ENCODE measurements at regions not wholly inside any gene's neighbourhood (a gene's known extent, or its start where the extent isn't known, plus 50 kb on each side); places are given as distances from the start of the nearest gene placed in this dataset.
"Not testable (repeated sequence)": the region's sequence is repeated elsewhere in the genome, so short reads cannot be mapped to it uniquely, and the experiment has no call there.

GRCh38 chr1:166657228-166657627 lies 182.0 kb upstream of the POGK start:
- H3K9me3 ChIP-seq (ENCODE audit: control insufficient read depth, low read depth, low read length); H3K9ac ChIP-seq (ENCODE audit: low read length); H3K27me3 ChIP-seq (ENCODE audit: control insufficient read depth, insufficient read depth, low read length); H3K4me3 ChIP-seq (ENCODE audit: low read length); H3K4me1 ChIP-seq (ENCODE audit: control insufficient read depth, low read depth, low read length); H3K36me3 ChIP-seq (ENCODE audit: control insufficient read depth, low read depth, low read length); H3K27ac ChIP-seq (ENCODE audit: low read length): not testable (repeated sequence)

- H3K9ac ChIP-seq (ENCODE audit: low read length); H3K27ac ChIP-seq (ENCODE audit: low read length); H3K4me1 ChIP-seq (ENCODE audit: control insufficient read depth, low read depth, low read length); H3K4me3 ChIP-seq (ENCODE audit: low read length); H3K27me3 ChIP-seq (ENCODE audit: control insufficient read depth, insufficient read depth, low read length); H3K9me3 ChIP-seq (ENCODE audit: control insufficient read depth, low read depth, low read length); H3K36me3 ChIP-seq (ENCODE audit: control insufficient read depth, low read depth, low read length): not testable (repeated sequence)
Observed at GRCh38 chr1:166666790-166667189, 172.5 kb upstream of the POGK start.

- H3K27ac ChIP-seq (ENCODE audit: low read length); H3K4me3 ChIP-seq (ENCODE audit: low read length): not testable (repeated sequence)
Observed at GRCh38 chr1:166667600-166667999, 171.7 kb upstream of the POGK start.

GRCh38 chr1:166671627-166672026 lies 167.6 kb upstream of the POGK start:
- H3K27me3 ChIP-seq (ENCODE audit: control insufficient read depth, insufficient read depth, low read length): no peaks in the 10 kb centered on the region
- H3K9ac ChIP-seq (ENCODE audit: low read length): no peak overlapping the region
- no peaks in the 10 kb centered on the region for H3K9me3 ChIP-seq (ENCODE audit: control insufficient read depth, low read depth, low read length)
- H3K27ac ChIP-seq (ENCODE audit: low read length): no peak overlapping the region
- no peaks in the 10 kb centered on the region for H3K4me1 ChIP-seq (ENCODE audit: control insufficient read depth, low read depth, low read length)
- no peaks in the 10 kb centered on the region for H3K36me3 ChIP-seq (ENCODE audit: control insufficient read depth, low read depth, low read length)
- H3K4me3 ChIP-seq (ENCODE audit: low read length): no peak overlapping the region

More at GRCh38 chr1:166667600-166667999, 171.7 kb upstream of the POGK start:
- not testable (repeated sequence) for H3K36me3 ChIP-seq (ENCODE audit: control insufficient read depth, low read depth, low read length); H3K27me3 ChIP-seq (ENCODE audit: control insufficient read depth, insufficient read depth, low read length); H3K9me3 ChIP-seq (ENCODE audit: control insufficient read depth, low read depth, low read length); H3K9ac ChIP-seq (ENCODE audit: low read length); H3K4me1 ChIP-seq (ENCODE audit: control insufficient read depth, low read depth, low read length)

GRCh38 chr1:166673722-166674121 lies 165.6 kb upstream of the POGK start:
- H3K4me1 ChIP-seq (ENCODE audit: control insufficient read depth, low read depth, low read length): no peaks in the 10 kb centered on the region
- no peak overlapping the region for H3K9ac ChIP-seq (ENCODE audit: low read length)
- H3K9me3 ChIP-seq (ENCODE audit: control insufficient read depth, low read depth, low read length): no peaks in the 10 kb centered on the region
- H3K4me3 ChIP-seq (ENCODE audit: low read length): no peak overlapping the region
- no peak overlapping the region for H3K27ac ChIP-seq (ENCODE audit: low read length)
- no peaks in the 10 kb centered on the region for H3K27me3 ChIP-seq (ENCODE audit: control insufficient read depth, insufficient read depth, low read length)
- no peaks in the 10 kb centered on the region for H3K36me3 ChIP-seq (ENCODE audit: control insufficient read depth, low read depth, low read length)

- no peaks in the 10 kb centered on the region for H3K36me3 ChIP-seq (ENCODE audit: control insufficient read depth, low read depth, low read length)
Observed at GRCh38 chr1:166675213-166675612, 164.1 kb upstream of the POGK start.

GRCh38 chr1:166676981-166677380 lies 162.3 kb upstream of the POGK start:
- no peak overlapping the region for H3K9ac ChIP-seq (ENCODE audit: low read length)
- H3K9me3 ChIP-seq (ENCODE audit: control insufficient read depth, low read depth, low read length): no peaks in the 10 kb centered on the region

More at GRCh38 chr1:166675213-166675612, 164.1 kb upstream of the POGK start:
- H3K4me3 ChIP-seq (ENCODE audit: low read length): no peak overlapping the region
- no peak overlapping the region for H3K27ac ChIP-seq (ENCODE audit: low read length)
- no peaks in the 10 kb centered on the region for H3K4me1 ChIP-seq (ENCODE audit: control insufficient read depth, low read depth, low read length)
- H3K27me3 ChIP-seq (ENCODE audit: control insufficient read depth, insufficient read depth, low read length): no peaks in the 10 kb centered on the region
- no peaks in the 10 kb centered on the region for H3K9me3 ChIP-seq (ENCODE audit: control insufficient read depth, low read depth, low read length)
- no peak overlapping the region for H3K9ac ChIP-seq (ENCODE audit: low read length)

GRCh38 chr1:166679369-166679768 lies 159.9 kb upstream of the POGK start:
- H3K27me3 ChIP-seq (ENCODE audit: control insufficient read depth, insufficient read depth, low read length): no peaks in the 10 kb centered on the region
- H3K4me3 ChIP-seq (ENCODE audit: low read length): no peak overlapping the region
- no peak overlapping the region for H3K27ac ChIP-seq (ENCODE audit: low read length)
- no peaks in the 10 kb centered on the region for H3K4me1 ChIP-seq (ENCODE audit: control insufficient read depth, low read depth, low read length)
- H3K9me3 ChIP-seq (ENCODE audit: control insufficient read depth, low read depth, low read length): no peaks in the 10 kb centered on the region
- no peak overlapping the region for H3K9ac ChIP-seq (ENCODE audit: low read length)
- H3K36me3 ChIP-seq (ENCODE audit: control insufficient read depth, low read depth, low read length): no peaks in the 10 kb centered on the region

More at GRCh38 chr1:166676981-166677380, 162.3 kb upstream of the POGK start:
- no peaks in the 10 kb centered on the region for H3K36me3 ChIP-seq (ENCODE audit: control insufficient read depth, low read depth, low read length)
- H3K27me3 ChIP-seq (ENCODE audit: control insufficient read depth, insufficient read depth, low read length): no peaks in the 10 kb centered on the region
- no peak overlapping the region for H3K4me3 ChIP-seq (ENCODE audit: low read length)
- no peak overlapping the region for H3K27ac ChIP-seq (ENCODE audit: low read length)
- H3K4me1 ChIP-seq (ENCODE audit: control insufficient read depth, low read depth, low read length): no peaks in the 10 kb centered on the region

GRCh38 chr1:166682588-166682987 lies 156.7 kb upstream of the POGK start:
- no peak overlapping the region for H3K9ac ChIP-seq (ENCODE audit: low read length)
- no peak overlapping the region for H3K4me3 ChIP-seq (ENCODE audit: low read length)

GRCh38 chr1:166684669-166685068 lies 154.6 kb upstream of the POGK start:
- H3K27ac ChIP-seq (ENCODE audit: low read length); H3K9ac ChIP-seq (ENCODE audit: low read length); H3K4me3 ChIP-seq (ENCODE audit: low read length); H3K9me3 ChIP-seq (ENCODE audit: control insufficient read depth, low read depth, low read length); H3K36me3 ChIP-seq (ENCODE audit: control insufficient read depth, low read depth, low read length); H3K4me1 ChIP-seq (ENCODE audit: control insufficient read depth, low read depth, low read length); H3K27me3 ChIP-seq (ENCODE audit: control insufficient read depth, insufficient read depth, low read length): not testable (repeated sequence)

More at GRCh38 chr1:166682588-166682987, 156.7 kb upstream of the POGK start:
- H3K27ac ChIP-seq (ENCODE audit: low read length): no peak overlapping the region
- no peaks in the 10 kb centered on the region for H3K36me3 ChIP-seq (ENCODE audit: control insufficient read depth, low read depth, low read length)
- H3K4me1 ChIP-seq (ENCODE audit: control insufficient read depth, low read depth, low read length): no peaks in the 10 kb centered on the region
- H3K9me3 ChIP-seq (ENCODE audit: control insufficient read depth, low read depth, low read length): no peaks in the 10 kb centered on the region
- no peaks in the 10 kb centered on the region for H3K27me3 ChIP-seq (ENCODE audit: control insufficient read depth, insufficient read depth, low read length)

GRCh38 chr1:166685200-166685599 lies 154.1 kb upstream of the POGK start:
- Histone ChIP-seq H3K36me3 (ENCODE audit: control insufficient read depth, low read depth, low read length) (no peaks in the 10 kb centered on the region), H3K27ac (ENCODE audit: low read length) (no peak overlapping the region), H3K27me3 (ENCODE audit: control insufficient read depth, insufficient read depth, low read length) (no peaks in the 10 kb centered on the region), H3K9me3 (ENCODE audit: control insufficient read depth, low read depth, low read length) (no peaks in the 10 kb centered on the region), H3K4me3 (ENCODE audit: low read length) (no peak overlapping the region), H3K9ac (ENCODE audit: low read length) (no peak overlapping the region), H3K4me1 (ENCODE audit: control insufficient read depth, low read depth, low read length) (no peaks in the 10 kb centered on the region)

GRCh38 chr1:166685891-166686290 lies 153.4 kb upstream of the POGK start:
- not testable (repeated sequence) for H3K9me3 ChIP-seq (ENCODE audit: control insufficient read depth, low read depth, low read length); H3K4me3 ChIP-seq (ENCODE audit: low read length); H3K9ac ChIP-seq (ENCODE audit: low read length); H3K27ac ChIP-seq (ENCODE audit: low read length); H3K36me3 ChIP-seq (ENCODE audit: control insufficient read depth, low read depth, low read length); H3K27me3 ChIP-seq (ENCODE audit: control insufficient read depth, insufficient read depth, low read length); H3K4me1 ChIP-seq (ENCODE audit: control insufficient read depth, low read depth, low read length)

Data from iPS-18a (cell line).